MCF 10A (cell line): ENCODE measurements at regions not wholly inside any gene's neighbourhood (a gene's known extent, or its start where the extent isn't known, plus 50 kb on each side); places are given as distances from the start of the nearest gene placed in this dataset.
A peak's percentile ranks its signal among the peaks of the same experiment; 100 is the strongest.

Experiments used
- BruUV-seq: library from RNA; stranded (reverse); fragments of 400-500 nt; replicated peaks from 2 replicates; lab custom pipeline; 2021; lab: Mats Ljungman, UMichigan
- CTCF ChIA-PET: fragments of 300-600 bp; sonication (Branson Sonifier 250); formaldehyde crosslinking; extraction: SDS; loops from one replicate; lab custom pipeline; 2021; ENCODE audit warnings: antibody characterized with exemption, inconsistent platforms; lab: Yijun Ruan, JAX
- POLR2A ChIA-PET: fragments of 300-600, 350-650 bp; sonication (Branson Sonifier 250); formaldehyde crosslinking; extraction: SDS; loops from one replicate; lab custom pipeline; 2020; ENCODE audit warnings: antibody characterized with exemption, inconsistent platforms; lab: Yijun Ruan, JAX
- DNase-seq: peaks from one replicate; pipeline ENCODE4 v3.0.0-alpha.2; 2018; ENCODE audit not compliant: unreplicated experiment
- H3K27ac Mint-ChIP-seq: one replicate; pipeline ENCODE4 v1.8.0; 2022; ENCODE audit warnings: mild to moderate bottlenecking, low read depth, mixed read lengths; ENCODE audit not compliant: unreplicated experiment
- H3K27me3 Mint-ChIP-seq: one replicate; pipeline ENCODE4 v1.8.0; 2022; ENCODE audit warnings: mixed read lengths; ENCODE audit not compliant: insufficient read depth, unreplicated experiment
- H3K36me3 Mint-ChIP-seq: one replicate; pipeline ENCODE4 v1.8.0; 2022; ENCODE audit warnings: mild to moderate bottlenecking, moderate library complexity, mixed read lengths; ENCODE audit not compliant: insufficient read depth, unreplicated experiment
- H3K4me1 Mint-ChIP-seq: one replicate; pipeline ENCODE4 v1.8.0; 2022; ENCODE audit warnings: mixed read lengths; ENCODE audit not compliant: insufficient read depth, unreplicated experiment
- H3K4me3 Mint-ChIP-seq: one replicate; pipeline ENCODE4 v1.8.0; 2022; ENCODE audit warnings: mild to moderate bottlenecking, moderate library complexity, mixed read lengths; ENCODE audit not compliant: unreplicated experiment
- H3K9me3 Mint-ChIP-seq: one replicate; pipeline ENCODE4 v1.8.0; 2022; ENCODE audit warnings: mixed read lengths; ENCODE audit not compliant: unreplicated experiment
- CTCF ChIP-seq: fragments of 200-600 bp; IDR thresholded peaks from one replicate; pipeline ENCODE4 v1.8.0; 2022; ENCODE audit warnings: antibody characterized with exemption, mild to moderate bottlenecking; ENCODE audit not compliant: unreplicated experiment
- intact Hi-C: fragments of 100-400 bp; cut with micrococcal nuclease; formaldehyde crosslinking; loops from 2 replicates; pipeline ENCODE4 v1.14.1; 2022

GRCh38 chr17:77690271-77691161, 268.0 kb upstream of the TNRC6C start:
- H3K9me3 Mint-ChIP-seq = no peaks in the 10 kb centered on the region
- no peak for TF ChIP-seq CTCF
- intact Hi-C loops = no loop called here
- no peaks in the 10 kb centered on the region for H3K36me3 Mint-ChIP-seq
- DNase-seq = no peak
- no peak overlapping the region for H3K27ac Mint-ChIP-seq
- peaks cover 13% of the 10 kb centered on the region for H3K4me1 Mint-ChIP-seq
- H3K4me3 Mint-ChIP-seq = no peak overlapping the region
- ChIA-PET POLR2A (no interaction called here), CTCF (interaction anchor here (0.7 kb wide), 1 partner anchor 325 kb away, joined by 3 read pairs; no protein-coding TSS in a partner anchor)
- BruUV-seq = no TSS peak
- peaks cover 67% of the 10 kb centered on the region for H3K27me3 Mint-ChIP-seq

- Mint-ChIP-seq H3K4me1 (peaks cover 13% of the 10 kb centered on the region), H3K27me3 (peaks cover 67% of the 10 kb centered on the region), H3K4me3 (no peak overlapping the region), H3K9me3 (no peaks in the 10 kb centered on the region), H3K27ac (no peak overlapping the region), H3K36me3 (no peaks in the 10 kb centered on the region)
- BruUV-seq = no TSS peak
- ChIA-PET POLR2A (interaction anchor here (1.6 kb wide), 1 partner anchor 267 kb away, joined by 4 read pairs; the partner anchor contains the start of gene TNRC6C), CTCF (interaction anchor here (0.7 kb wide), 2 partner anchors 324 to 568 kb away, joined by 3 read pairs; no protein-coding TSS in a partner anchor)
- no peak for TF ChIP-seq CTCF
- intact Hi-C loops = no loop called here
- DNase-seq = no peak
Measured at GRCh38 chr17:77691216-77692085, 267.1 kb upstream of the TNRC6C start.

- POLR2A ChIA-PET = interaction anchor here (0.6 to 1.6 kb wide), 2 partner anchors 266 to 1219 kb away, joined by 3 to 4 read pairs; partner anchors contain the start of gene TNRC6C
- CTCF ChIA-PET = interaction anchor here (0.7 to 1.4 kb wide), 2 partner anchors 38 to 321 kb away, joined by 3 to 5 read pairs; no protein-coding TSS in a partner anchor
- intact Hi-C loops = no loop called here
- Mint-ChIP-seq H3K9me3 (no peaks in the 10 kb centered on the region), H3K4me1 (peaks cover 13% of the 10 kb centered on the region), H3K27ac (no peak overlapping the region), H3K27me3 (peaks cover 67% of the 10 kb centered on the region), H3K36me3 (no peaks in the 10 kb centered on the region), H3K4me3 (no peak overlapping the region)
- no TSS peak for BruUV-seq
- peak; percentile 69 for DNase-seq
- no peak for TF ChIP-seq CTCF
Measured at GRCh38 chr17:77692571-77693161, 265.8 kb upstream of the TNRC6C start.
